GM18861 (cell line): ENCODE measurements at regions not wholly inside any gene's neighbourhood (a gene's known extent, or its start where the extent isn't known, plus 50 kb on each side); places are given as distances from the start of the nearest gene placed in this dataset.

Experiments
- ATAC-seq: cut with Tn5 transposase; IDR thresholded peaks from one replicate; pipeline ENCODE4 v1.9.1; 2021; ENCODE audit not compliant: unreplicated experiment

DNA sequence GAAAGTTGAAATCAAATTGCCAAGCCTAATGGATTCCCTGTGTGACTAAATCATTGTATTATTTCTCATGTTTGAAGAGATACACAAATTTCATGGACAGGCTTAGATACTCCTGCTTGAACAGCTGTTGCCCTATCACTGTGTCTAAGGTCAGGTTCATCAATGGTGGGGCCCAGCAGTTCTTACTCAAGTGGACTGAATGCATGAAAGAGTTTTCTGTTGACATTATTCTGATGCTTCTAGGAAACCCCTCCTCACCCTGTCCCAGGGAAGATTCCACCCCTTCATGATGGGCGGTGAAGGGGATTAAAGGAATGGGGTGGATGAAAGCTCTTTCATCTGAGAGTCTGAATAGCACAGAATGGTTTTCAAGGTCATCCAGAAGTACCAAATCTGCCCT lies 148.8 kb downstream of the INO80D start:
- ATAC-seq = no peak

DNA sequence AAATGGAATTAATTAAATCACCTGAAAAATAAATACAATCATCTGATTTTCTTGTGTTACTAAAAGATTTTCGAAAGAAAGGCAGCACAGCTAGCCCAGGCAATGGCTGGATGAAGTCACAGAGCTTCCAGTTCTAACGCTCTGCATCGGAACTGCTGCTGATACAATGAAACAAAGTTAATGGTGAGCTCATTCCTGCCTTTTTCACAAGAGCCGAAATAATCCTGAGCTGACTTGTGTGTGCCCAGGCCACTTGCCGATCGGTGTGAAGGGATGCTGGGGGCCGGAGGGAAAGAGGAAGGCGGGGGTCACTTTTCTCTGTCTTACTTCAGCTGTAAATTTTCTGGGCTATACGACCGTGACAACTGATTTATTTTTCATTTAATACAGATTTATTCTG lies 149.5 kb downstream of the INO80D start:
- ATAC-seq = no peak

DNA sequence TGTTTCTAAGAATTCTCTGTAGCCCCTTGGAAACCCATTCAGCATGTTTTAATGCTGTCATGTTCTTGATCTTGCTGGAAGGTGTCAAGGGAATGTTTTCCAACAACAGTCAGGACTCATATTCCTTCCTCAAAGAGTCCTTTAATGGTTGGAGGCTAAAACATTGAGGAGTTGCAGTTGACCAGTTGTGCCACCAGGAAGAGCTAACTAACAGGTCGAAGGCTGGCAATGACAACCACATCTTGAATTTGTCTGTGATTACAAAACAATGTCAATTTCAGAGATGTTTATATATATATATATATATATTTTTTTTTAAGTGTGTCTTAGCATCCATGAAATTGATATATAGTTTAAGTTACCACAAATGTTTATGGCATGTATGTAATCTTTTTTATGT lies 151.5 kb downstream of the INO80D start:
- ATAC-seq = no peak

DNA sequence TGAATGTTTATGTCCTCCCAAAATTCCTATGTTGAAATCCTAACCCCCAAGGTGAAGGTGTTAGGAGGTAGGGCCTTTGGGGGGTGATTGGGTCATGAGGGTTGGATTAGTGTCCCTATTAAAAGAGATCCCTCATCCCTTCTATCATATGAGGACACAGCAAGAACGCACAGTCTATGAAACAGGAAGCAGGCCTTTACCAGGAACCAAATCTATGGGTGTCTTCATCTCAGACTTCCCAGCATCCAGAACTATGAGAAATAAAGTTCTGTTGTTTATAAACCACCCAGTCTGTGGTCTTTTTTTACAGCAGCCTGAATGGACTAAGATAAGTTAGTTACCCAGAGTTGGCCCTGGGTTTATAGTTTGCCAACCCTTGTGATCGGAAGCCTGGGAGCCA lies 153.1 kb downstream of the INO80D start:
- no peak for ATAC-seq

DNA sequence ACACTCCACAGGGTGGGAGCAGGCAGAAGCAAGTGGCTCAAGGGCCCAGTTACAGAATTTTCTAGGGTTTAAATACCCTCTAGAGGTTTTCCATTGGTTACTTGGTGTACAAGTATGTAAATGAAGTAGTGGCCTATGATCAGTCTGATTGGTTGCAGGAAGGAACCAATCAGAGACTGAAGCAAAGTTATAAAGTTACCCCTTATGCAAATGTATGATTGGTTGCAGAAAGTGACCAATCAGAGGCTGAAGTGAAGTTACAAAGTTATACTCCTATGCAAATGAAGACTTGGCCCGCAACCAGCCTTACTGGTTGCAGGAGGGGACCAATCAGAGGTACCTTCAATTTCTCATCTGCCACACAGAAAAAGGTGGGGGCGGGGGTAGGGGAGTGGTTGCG lies 154.6 kb downstream of the INO80D start:
- ATAC-seq = no peak

DNA sequence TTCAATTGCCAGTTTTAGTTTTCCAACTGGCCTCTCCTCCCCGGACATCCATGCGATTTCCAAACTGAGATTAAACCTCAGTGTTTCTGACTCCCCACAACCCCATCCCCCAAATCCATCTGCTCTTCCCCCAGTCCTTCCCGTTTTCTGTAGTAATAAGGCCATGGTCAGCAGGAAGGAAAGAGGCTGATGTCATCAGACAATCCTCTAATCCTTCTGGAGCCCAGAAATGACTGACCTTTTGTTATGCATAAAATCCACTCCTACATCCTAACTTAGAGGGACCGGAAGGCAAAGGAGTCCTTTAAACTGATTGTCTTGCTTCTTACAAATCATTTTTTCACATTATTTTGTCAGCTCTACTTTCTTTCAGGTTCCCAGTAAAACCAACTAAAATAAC lies 155.8 kb downstream of the INO80D start:
- no peak for ATAC-seq

DNA sequence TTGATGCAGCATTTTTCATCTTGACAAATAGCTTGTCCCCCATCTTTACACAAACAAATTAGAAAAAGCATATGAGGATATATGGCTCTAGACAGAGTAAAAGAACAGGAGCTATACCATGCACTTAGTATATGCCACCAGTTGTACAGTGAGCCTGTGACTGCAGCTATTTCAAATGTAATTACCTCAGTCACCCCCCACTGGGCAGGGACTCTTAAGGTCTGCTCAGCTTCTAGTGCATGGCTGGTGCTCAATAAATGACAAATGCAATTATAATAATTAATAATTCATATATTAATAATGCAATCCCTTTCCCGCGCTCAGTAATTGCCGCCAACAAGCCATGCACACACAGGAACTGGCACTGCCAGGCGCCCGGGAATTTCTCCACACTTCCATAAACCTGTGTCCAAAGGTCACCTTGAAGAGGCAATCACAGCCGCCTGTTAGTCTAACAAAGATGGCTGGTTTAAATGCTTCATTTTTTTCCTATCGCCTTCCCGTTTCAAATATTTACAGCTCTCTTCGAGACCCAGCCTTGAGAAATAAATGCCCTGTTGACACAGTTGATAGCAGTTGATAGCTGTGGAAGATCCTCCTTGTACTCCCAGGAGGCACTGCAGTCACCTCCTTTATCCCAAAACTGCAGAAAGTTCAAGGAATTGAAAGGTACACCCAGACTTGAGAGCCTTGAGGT lies 156.6 kb downstream of the INO80D start:
- no peak for ATAC-seq

DNA sequence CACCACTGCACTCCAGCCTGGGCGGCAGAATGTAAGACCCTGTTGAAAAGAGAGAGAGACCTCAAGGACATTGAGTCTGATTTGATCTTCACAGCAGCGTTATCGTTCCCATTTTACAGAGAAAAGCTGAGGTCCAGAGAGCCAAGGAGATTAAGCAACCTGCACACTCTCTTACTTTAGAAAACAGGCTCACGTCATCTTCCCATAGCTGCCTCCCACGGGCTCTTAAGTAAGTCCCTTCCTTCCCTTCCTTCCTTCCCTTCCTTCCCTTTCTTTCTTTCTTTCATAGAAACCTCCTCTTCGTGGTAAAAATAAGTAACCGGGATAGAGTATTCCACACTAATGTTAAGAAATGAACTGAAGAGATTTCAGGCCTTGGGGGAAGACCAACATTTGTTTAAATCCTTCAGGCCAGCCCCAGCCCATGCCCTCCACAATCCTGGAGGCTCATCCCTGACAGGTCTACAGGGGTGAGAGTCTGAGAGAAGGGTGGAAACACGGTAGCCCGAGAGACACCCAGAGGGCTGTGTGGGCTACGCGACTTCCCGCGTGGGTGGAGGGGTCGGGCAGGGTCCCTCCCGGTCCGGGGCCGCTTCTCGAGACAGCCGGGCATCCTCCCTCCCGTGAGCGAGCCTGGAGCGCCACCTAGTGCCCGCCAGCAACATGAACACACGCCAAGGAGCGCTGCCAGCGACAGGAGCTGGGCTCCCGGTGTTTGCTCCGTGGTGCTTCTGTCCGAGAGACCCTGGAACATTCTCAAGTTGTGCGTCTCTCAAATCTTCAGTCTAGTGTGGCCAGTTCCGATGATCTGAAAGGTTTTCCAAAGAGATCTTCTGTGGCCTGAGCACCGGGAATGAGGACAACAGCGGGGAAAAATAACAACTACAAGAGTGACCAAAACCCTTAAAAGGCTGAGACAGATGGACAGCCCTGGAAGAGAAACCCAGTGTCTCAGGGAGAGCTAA lies 160.3 kb downstream of the INO80D start:
- peak; percentile 89 for ATAC-seq

DNA sequence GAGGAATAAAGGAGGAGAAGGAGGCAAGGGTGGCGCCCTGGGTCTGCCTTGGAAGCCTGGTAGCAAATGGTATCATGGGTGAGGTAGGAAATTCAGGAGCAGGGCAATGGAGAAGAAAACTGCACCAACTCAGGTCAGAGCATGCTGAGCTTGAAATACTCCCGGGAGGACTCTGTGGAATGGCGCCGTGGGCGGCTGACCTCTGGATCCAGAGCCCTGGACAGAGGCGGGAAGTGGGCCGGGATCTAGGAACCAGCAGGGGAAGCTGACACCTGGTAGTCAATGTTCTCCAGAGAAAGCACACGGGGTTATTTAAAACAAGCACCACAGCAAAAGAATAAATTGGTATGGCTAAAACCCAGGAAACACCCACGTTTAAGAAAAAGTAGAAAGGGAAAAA lies 161.3 kb downstream of the INO80D start:
- ATAC-seq = no peak

DNA sequence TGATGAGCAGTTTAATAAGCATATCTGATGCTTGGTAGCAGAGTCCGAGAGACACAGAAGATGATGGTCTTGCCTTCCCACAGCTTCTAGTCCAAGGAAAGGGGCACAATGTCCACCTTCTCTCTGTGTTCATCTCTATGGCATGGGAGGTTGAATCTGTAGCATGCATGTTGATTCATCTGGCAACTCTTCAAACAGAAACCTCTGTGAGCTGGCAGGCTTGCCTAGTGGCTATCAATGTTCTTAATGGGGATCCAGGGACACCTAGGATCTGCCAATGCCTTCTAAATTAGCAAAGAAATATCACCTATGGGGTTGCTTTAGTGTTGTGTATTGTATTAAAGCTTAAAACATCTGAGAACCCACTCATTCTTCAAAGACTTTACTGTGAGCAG lies 170.8 kb downstream of the INO80D start:
- ATAC-seq = no peak

DNA sequence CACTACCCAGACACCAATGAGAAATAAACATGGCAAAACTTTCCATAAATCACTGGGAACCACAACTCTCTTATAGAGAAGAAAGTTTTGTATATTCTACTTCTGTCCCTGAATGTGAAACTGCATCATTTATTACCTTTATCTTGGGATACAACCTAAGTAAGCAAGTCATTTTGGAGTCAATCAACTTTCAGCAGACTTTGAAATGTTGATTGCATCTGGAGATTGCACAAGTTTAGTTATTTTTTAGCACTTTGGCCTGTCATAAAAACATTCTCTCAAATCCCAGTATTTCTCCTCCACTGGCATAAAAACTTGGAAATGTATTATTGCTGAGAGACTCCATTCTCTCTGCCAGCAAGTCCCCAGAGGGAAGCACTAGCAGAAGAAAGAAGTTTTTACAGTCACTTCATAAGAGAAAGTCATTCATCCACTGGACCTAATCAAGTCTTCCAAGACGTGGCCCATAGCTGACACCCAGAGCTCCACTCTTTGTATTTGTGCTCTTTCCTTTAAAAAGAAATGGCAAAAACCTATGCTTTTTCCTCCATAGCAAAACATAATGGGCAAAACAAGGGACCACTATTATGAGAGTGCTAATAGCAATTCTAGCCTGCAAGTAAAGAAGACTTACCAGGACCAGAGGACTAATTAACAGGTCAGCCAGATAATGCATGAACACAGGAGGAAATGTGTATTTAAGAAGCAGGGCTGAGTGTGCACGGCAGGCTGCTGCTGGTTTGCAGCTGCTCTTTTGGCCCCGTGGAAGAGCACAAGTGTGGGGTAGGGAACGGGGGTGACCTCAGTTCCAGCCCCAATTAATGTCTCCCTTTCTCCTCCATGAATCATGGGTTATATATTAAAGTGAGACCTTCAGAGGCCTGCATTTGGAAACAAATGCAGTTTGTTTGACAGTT lies 171.5 kb downstream of the INO80D start:
- no peak for ATAC-seq

DNA sequence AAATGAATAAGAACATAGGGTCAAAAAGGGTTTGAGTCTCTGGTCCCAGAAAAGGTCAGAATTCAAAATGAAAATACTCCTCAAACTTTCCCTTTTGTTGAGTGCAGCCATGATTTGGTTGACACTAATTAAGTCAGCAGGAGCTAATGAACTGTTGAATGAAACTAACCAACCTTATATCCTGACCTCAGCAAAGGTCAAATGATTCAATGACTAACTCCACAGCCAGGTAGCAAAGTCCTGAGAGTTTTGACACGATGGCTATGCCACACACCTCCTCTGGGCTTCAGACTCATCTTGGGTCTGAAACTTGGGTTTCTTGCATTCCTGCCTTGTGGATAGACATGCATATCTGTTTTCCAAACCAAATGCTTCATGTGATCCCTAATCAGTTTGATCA lies 172.3 kb downstream of the INO80D start:
- ATAC-seq = no peak

DNA sequence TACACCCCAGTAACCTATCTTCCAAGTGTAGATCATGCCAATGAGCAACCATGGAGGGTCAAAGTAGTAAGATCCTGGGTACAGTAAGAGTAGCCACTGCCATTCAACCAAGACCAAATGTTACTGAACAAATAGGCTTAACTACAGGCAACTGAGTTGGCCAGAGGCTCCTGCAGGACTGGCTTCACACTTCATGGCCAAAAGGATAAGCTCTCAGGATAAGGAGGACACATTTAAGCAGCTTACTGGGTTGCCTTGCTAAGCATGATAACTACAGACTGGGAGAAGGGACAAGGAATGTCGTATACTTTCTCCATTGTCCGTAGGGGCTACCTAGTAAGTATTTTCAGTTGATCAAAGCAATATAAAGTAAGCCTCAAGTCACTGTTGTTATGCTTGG lies 174.7 kb downstream of the INO80D start:
- ATAC-seq = no peak

DNA sequence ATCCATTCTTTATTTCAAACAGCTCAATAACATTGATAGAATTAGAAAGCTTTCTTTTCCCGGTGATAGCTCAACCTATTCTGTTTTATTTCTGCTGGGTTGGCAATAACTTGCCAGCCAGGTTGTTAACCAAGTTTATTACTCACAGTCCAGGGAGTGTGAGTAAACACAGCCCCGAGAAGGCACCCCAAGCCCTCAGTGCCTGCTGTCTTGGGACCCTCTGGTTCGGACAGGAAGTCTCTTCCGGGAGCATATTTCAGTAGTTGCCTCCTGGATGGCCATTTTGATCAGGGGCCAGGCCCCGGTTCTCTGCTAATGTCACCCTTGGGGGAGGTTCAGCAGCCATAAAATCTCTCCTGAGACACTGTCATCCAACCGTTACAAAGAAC lies 176.8 kb downstream of the INO80D start:
- no peak for ATAC-seq

DNA sequence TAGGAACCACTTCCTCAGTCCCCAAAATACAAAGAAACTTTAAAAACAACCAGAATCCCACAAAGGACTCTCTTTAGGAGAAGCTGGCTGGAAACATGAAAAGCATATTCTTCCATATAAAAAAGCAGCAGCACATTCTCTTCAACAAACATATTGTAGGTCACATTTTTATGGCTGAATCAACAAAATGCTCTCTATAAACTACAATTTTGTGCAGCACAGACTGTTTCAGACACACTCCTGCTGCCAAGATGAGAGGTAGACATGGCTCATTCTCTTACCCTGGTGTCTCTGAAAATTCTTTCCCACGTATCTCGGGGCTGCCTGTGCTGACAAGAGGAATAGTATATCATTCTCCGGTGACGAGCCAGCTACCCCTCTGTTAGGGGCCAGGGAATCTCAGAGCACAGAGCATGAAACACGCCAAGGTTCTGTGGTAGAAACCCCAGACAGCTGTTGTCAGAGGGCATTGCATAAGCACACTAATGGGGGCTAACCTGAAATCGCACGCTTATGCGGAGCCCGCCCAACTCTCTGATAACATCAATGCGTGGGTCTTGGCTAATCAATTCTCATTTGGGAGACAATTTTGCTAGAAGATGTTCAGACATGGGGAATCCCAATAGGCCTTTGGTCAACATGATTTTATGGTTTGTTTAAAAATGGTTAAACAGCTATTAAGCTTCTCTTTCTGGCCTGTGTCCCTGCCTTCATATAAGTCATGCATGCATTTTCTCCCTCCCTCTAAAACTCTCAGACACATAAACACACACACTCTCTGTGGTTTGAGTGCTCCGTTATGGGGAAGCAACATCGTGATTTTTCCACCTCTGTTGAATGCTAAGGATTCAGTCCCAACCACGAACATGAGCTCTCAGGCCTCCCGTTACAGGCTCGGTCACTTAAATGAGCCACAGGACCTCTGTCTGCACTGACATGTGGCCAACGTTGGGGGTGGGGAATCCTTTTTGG lies 177.5 kb downstream of the INO80D start:
- no peak for ATAC-seq

DNA sequence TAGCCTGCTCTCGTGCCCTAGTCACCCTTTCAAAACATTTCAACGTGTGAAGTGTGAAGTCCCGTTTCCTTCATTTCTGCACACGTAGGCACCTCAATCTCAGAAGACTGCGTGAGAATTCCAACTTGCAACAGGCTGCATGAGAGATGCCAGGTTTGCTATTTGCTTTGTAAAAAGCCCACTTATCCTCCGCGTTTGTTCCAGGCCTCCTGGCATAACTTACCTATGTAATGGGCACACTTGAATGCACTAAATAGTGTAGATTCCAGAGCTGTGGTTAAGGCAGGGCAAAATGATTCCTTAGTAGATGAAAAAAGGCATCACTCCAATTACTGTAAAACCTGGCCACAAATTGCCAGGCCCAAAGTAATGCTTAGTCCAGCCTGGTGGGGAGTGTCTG lies 179.6 kb downstream of the INO80D start:
- ATAC-seq = no peak

DNA sequence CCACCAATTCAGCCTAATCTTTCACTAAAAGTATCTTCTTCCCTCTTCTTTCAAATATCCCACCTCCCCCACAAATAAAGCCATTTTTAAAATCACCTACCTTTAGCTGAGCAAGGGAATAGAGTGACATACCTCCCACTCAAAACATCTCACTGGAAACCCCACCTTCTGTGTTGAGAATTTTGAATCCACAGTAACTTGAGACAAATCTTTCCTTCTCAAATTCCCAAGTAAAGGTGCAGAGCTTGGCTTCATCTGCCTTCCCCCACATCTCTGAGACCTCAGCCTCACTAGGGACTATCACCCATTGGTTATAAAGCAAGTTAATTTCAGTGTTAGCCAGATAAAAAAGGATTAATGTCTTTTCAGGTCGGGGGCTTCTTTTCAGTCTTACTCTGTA lies 180.4 kb downstream of the INO80D start:
- ATAC-seq = no peak

DNA sequence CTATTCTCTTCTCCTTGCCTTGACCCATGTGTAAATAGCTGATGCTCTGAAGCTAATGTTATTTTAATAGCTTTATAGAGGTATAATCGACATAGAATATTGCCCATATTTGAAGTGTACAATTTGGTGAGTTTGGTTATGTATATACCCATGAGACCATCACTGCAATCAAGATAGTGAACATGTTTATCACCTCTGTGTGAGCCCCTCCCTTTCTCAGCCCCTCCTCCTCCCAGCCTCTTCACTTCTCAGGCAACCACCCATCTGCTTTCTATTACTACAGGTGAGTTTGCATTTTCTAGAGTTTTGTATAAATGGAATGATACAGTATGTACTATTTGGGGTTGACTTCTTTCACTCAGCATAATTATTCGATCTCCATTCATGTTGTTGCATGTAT lies 181.1 kb downstream of the INO80D start:
- ATAC-seq = no peak

DNA sequence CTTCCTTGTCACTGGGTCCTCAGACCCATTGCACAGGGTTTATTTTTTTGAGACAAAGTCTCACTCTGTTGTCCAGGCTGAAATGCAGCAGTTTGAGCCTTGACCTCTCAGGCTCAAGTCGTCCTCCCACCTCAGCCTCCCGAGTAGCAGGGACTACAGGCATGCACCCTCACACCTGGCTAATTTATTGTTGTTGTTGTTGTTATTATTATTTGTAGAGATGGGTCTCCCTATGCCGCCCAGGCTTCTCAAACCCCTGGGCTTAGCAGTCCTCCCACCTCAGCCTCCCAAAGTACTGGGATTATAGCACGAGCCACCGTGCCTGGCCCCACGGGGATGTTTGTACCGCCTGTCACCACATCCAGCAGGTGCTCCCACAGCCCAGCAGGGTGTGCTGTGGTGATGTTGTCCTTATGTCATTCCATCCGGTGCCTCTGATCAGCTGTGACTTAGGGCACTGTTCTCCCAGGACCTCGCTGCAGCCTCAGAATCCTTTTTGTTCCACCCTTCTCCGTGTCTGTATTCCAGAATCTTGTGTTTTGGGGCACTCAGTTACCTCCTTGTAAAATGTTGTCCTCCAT lies 182.3 kb downstream of the INO80D start:
- peak; percentile 90 for ATAC-seq

DNA sequence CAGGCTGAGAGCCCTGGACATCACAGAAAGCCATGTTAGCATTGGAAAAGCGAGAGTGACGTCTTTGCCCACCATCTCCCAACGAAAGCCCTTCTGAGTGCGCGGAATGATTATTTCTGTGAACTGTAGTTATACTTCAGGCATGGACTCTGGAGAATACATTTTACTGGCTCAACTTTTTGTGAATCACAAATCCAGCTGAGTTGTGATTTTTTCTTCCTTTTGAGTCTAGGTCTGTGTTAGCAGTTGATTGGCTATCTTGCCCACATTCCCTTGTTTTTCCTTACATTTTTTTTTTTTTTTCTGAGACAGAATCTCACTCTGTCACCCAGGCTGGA lies 183.1 kb downstream of the INO80D start:
- ATAC-seq = no peak
